ENCODE measurements at regions not wholly inside any gene's neighbourhood (a gene's known extent, or its start where the extent isn't known, plus 50 kb on each side); places are given as distances from the start of the nearest gene placed in this dataset.
"Not testable (repeated sequence)": the region's sequence is repeated elsewhere in the genome, so short reads cannot be mapped to it uniquely, and the experiment has no call there.

- no peak for DNase-seq
Observed at GRCh38 chr10:36026081-36026480, 384.0 kb upstream of the FZD8 start.

- DNase-seq: no peak
Observed at GRCh38 chr10:36023939-36024338, 381.8 kb upstream of the FZD8 start.

DNA sequence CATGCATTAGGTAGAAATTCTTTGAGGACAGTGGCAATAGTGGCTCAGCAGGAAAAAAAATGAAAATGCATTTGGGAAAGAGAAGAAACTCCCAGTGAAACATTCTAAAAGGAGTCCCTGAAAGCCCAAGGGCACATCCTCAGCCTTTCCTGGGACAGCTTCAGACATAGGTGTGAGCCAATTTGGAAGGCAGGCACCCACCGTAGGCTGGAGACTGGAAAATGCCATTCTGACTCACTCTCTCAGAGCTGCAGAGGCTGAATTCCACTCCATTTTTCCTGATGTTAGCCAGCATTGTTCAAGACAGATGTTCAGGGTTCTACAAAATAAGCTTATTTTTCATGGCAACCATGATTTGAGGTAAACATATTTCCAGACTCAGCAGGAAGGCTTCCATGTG, 379.0 kb upstream of the FZD8 start:
- no peak for DNase-seq

DNA sequence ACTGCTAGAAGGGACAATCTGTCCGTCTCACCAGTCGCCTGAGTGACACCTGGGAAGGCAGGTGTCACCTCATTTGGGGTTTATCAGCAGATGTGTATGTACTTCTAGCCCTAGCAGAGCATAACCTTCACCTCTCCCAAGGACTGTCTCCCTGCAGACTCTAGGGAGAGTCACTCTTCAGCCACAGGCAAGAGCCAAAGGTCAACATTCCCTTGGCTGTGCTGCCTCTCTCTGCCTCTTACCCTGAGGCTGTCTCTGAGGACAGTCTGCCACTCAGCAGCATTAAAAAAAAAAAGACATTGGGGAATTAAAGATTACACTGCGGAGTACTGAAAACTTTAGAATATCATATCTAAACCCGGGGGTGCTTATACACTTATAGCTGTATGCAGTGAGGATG, 377.7 kb upstream of the FZD8 start:
- no peak for DNase-seq

- DNase-seq: no peak
Observed at GRCh38 chr10:36018996-36019395, 376.9 kb upstream of the FZD8 start.

DNA sequence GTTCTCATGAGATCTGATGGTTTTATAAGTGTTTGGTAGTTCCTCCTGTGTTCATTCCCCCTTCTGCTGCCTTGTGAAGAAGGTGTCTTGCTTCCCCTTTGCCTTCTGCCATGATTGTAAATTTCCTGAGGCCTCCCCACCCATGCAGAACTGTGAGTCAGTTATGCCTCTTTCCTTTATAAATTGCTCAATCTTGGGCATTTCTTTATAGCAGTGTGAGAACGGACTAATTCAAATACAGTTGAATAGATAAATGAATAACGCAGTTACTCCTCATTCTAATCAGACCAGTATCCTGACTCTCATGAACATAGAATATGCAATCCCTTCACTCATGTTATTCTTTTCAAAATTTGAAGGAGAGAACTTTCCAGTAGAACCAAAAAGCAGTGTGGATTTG, 375.0 kb upstream of the FZD8 start:
- DNase-seq: no peak

- DNase-seq: no peak
Observed at GRCh38 chr10:36007369-36007768, 365.3 kb upstream of the FZD8 start.

GRCh38 chr10:36003688-36004087, 361.6 kb upstream of the FZD8 start:
- DNase-seq: no peak

DNA sequence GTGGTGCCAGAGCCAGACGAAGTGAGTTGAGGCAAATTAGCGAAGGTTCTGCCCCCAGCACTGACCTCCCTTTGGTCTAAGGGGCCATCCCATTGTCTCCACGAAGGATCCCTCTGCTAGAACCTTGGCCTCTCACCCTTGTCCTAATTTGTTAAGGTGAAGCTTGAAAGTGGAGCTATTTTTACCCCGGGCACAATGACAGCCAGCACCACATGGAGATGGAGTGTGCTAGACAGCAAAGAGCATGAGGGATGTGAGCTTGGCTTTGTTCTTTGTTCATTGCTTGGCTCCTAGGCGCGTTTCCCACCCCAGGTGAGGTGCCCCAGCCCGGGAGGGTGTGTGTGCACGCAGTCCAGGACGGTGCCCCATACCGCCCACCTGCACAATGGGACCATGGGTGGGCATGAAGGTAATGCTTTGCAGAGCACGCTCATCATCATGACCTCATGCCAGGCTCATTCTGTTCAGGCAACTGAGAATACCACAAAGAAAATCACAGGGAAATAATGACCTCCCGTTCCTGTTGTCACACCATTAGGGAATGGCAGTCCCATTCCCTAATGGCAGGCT, 361.0 kb upstream of the FZD8 start:
- no peak for DNase-seq

GRCh38 chr10:36002445-36002844, 360.3 kb upstream of the FZD8 start:
- no peak for DNase-seq

DNA sequence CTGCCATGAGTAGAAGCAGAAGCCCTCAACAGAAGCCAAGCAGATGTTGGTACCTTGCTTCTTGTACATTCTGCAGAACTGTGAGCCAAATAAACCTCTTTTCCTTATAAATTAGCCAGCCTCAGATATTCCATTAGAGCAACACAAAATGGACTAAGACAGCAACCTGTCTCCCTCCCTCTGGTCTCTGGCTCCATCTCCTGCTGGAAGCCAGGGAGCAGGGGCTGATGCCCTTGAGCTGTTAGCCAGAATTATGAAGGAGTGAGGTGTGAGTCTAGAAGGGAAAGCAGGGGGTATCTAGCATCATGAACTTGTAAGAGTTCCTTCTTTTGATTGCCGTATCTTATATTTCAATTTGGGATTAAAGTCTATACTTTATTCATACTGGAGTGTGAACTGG, 358.7 kb upstream of the FZD8 start:
- DNase-seq: not testable (repeated sequence)

DNA sequence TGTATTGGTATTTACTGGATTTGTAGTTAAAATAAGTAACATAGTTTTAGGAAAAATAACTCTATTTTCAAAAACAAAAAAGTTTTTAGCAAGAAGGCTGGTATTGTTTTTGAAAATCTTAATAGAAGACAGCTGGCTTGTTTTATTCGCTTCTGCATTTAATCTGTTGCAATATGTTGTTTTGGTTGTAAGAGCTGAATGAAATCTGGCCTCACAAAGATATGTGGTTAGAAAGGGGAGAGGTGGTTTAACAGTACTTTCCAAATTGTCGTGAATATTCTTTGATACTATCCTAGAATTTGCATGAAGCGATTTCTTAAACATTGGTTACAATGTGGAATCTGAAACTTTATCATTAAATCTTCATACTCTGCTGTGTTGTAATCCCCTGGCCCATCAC, 355.9 kb upstream of the FZD8 start:
- no peak for DNase-seq

DNA sequence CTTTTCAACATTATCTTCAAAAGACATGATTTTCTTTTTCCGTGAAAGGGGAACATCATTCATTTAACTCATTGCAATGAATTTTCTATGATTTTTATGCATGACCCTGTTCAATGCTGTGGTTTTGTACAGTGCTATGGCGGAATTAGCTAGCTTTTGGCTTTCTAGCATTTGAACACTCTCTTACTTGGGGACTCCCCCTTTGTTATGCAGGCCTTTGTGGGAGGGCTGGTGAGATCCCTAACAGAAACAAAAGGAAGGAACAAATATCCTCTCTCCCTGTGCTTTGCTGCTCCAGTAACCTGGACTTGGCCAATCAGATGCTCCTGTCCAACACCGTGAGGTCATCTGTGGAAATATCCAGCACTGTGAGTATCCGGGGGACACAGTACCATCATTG, 353.4 kb upstream of the FZD8 start:
- no peak for DNase-seq

DNA sequence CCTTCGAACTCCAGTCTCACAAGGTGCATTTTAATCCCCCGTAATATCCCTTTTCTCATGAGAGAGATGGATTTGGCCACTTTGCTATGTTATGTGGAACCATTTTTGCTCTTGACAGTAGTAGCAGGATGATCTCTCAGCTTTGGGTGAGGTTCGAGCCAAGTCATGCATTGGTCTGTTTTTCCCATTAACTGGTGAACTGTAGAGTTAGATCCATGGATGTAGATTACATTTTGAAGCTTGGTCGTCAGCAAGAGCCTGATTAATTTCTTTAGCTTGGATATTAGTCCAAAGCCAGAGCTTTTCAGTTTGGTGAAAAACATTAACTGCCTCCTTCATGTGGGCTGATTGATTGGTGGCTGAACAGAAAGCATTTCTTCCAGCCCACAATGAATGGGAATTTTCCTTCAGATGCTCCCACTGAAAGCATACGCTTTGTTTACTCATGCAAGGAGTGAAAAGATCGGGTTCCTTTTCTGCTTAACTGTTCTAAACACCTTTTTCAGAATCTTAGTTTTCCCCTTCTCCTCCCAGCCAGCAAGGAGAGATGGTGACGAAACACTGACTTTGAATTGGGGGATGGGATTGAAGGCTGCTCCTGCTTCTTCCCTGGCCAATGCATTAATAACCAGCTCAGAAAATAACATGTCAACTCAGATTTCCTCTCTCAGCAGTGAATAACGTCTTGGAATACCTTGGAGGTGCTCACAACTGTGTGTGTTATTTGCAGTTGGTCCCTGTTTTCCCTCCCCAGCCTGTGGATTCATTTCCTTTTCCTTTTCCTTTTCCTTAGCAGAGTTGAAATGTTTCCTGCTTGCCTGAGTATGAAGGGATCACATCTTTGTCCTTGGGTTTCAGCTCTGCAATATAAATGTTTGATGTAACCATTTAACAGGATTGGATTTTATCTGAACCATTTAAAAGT, 351.8 kb upstream of the FZD8 start:
- no peak for DNase-seq

DNA sequence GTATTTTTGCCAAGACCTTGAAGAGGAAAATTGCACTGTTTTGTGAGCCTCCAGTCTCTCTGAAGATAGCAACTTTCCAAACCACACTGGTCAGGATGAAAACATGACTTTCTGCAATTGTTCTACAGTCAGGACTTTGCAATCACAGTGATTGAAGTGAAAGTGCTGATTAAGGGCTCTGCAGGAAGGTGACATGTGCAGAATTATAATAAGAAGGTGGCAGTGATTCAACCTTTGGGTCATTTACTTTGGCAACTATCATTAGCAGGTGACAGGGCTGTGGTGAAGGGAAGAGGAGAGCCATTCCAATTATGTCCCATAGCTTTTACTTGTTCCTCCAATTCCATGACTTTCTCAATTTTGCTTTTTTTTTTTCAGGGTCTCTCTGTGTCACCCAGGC, 350.0 kb upstream of the FZD8 start:
- no peak for DNase-seq

- DNase-seq: no peak
Observed at GRCh38 chr10:35986756-35987502, 344.8 kb upstream of the FZD8 start.

DNA sequence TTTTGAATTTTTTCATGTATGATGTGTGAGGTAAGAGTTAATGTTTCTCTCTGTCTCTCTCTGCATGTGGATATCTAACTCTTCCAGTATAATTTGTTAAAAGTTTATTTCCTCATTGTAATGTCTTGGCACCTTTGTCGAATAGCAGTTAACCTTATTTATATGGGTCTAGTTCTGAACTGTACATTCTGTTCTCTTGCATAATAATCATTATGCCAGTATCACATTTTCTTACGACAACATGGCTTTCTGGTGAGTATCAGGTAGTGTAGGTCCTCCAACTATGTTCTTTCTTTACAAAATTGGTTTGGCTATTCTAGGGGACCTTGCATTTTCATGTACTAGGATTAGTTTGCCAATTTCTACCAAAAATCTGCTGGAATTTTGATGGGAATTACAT, 337.0 kb upstream of the FZD8 start:
- no peak for DNase-seq

GRCh38 chr10:35973912-35974591, 332.0 kb upstream of the FZD8 start:
- DNase-seq: not testable (repeated sequence)

DNA sequence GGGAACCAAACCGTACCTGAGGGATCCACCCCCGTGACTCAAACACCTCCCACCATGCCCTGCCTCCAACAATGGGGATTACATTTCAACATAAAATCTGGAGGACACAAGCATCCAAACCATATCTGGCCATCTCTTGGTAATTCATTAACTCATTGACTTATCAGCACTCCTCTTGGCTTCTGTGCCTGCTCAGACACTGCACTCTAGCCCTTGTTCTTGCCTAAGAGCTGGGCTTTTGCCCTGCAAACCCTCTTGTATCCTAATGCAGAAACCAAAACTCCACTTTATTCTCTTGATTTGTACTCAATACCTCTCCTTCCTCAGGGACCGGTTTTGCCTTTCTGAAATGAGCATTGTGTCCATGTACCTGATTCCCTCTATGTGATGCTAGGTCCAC, 330.2 kb upstream of the FZD8 start:
- no peak for DNase-seq

DNA sequence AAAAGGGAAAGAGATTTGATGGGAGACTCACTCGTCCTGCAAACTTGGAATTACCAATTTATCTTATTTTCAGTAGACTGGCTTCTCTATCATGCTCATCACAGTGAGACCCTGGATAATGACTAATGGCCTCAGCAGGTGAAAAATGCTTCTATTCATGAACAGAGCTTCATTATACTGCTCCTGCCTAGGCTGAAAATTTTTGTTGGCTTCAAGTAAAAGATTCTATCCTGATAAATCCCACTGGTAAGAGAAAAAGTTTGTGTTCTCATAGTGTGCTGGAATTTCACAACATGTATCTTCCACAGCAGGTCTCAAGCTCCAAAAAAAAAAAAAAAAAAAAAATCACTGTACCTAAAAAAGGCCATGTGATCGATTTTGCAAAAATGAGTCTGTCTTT, 329.3 kb upstream of the FZD8 start:
- no peak for DNase-seq

DNA sequence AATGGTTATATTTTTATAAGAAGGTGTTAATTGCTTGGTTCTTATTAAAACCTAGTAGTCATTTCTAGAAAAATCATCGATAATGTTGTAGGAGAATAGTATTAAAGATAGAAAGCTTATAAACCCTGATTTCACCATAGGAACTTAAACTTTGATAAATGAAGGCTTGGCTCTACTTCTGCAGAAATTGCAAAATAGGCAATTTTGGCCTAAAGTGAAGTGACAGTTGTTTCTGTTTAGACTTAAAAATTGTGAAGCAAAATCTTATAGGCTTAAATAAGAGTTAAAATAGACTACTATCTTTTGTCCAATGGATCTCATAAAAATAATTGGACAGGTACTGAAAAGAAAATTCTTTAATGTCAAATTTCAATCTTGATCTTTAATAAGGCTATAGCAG, 321.6 kb upstream of the FZD8 start:
- DNase-seq: no peak

DNA sequence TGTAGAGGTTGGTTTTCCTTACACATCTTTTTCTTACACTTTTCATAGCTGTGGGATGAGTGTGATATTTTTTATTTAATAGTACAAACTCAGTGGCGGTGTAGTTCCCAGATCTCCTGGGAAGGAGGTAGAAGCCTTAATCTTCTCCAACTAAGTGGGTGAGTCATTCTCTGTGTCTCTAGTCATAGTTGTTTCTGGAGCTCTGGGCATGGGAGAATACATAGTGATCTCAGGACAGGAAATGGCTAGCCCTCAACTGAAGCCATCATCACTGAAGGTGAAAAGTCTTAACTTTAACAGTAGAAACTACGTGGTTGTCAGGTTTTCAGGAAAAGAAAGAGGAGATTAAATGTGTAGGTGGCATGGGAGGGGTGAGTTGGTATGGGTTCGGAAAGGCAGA, 319.4 kb upstream of the FZD8 start:
- DNase-seq: no peak

DNA sequence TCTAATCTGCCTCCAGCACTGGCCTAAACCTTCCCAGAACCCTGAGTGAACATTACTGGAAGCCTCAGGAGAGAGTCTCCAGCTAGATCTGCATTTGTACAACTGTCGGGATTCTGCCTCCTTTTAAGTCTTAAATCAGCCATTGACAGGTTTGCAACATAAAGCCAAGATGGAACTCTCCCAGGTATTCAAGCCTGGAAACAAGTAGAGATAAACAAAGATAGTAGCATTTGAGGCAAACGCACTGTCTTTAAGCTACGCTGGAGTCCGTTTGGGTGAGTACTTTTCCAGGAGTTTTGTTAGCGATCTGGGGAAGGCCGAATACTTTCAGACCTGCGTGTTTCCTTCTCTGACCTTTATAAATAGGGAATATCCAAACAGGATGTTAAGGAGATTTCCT, 317.2 kb upstream of the FZD8 start:
- no peak for DNase-seq
